ENCODE measurements at regions not wholly inside any gene's neighbourhood (a gene's known extent, or its start where the extent isn't known, plus 50 kb on each side); places are given as distances from the start of the nearest gene placed in this dataset.

- no peaks in the 10 kb centered on the region for H3K9me3 ChIP-seq
- no peaks in the 10 kb centered on the region for H3K4me1 ChIP-seq (replicated peaks)
- no peak overlapping the region for H3K27ac ChIP-seq
- DNase-seq (ENCODE audit: low spot score): no peak
- intact Hi-C loops (cut with DNase I): no loop called here
- no peaks in the 10 kb centered on the region for H3K36me3 ChIP-seq
- no peak overlapping the region for H3K4me3 ChIP-seq
- TF ChIP-seq POLR2A (IDR thresholded peaks at IDR 0.05) (no peak), CTCF (IDR thresholded peaks at IDR 0.05) (no peak), POLR2AphosphoS5 (IDR thresholded peaks at IDR 0.05) (no peak)
- no peaks in the 10 kb centered on the region for H3K27me3 ChIP-seq (replicated peaks; ENCODE audit: insufficient read depth)
- 75% methylated on average over 8 of the region's 8 CpGs for WGBS
Observed at GRCh38 chr3:5480190-5480589, 292.7 kb downstream of the EDEM1 start.

GRCh38 chr3:5485427-5485826 lies 297.9 kb downstream of the EDEM1 start:
- Histone ChIP-seq H3K27me3 (replicated peaks; ENCODE audit: insufficient read depth) (no peaks in the 10 kb centered on the region), H3K4me3 (no peak overlapping the region), H3K4me1 (replicated peaks) (no peaks in the 10 kb centered on the region), H3K36me3 (no peaks in the 10 kb centered on the region), H3K9me3 (no peaks in the 10 kb centered on the region), H3K27ac (no peak overlapping the region)
- TF ChIP-seq POLR2A (IDR thresholded peaks at IDR 0.05) (no peak), CTCF (IDR thresholded peaks at IDR 0.05) (no peak), POLR2AphosphoS5 (IDR thresholded peaks at IDR 0.05) (no peak)
- 81% methylated on average over 5 of the region's 5 CpGs for WGBS
- intact Hi-C loops (cut with DNase I): no loop called here
- no peak for DNase-seq (ENCODE audit: low spot score)

GRCh38 chr3:5488771-5489170 lies 301.3 kb downstream of the EDEM1 start:
- Histone ChIP-seq H3K4me1 (replicated peaks) (no peaks in the 10 kb centered on the region), H3K9me3 (no peaks in the 10 kb centered on the region), H3K4me3 (no peak overlapping the region), H3K27ac (no peak overlapping the region), H3K27me3 (replicated peaks; ENCODE audit: insufficient read depth) (no peaks in the 10 kb centered on the region), H3K36me3 (no peaks in the 10 kb centered on the region)
- intact Hi-C loops (cut with DNase I): no loop called here
- DNase-seq (ENCODE audit: low spot score): no peak
- WGBS: 71% methylated on average over 7 of the region's 7 CpGs
- TF ChIP-seq POLR2A (IDR thresholded peaks at IDR 0.05): no peak
- no peak for TF ChIP-seq CTCF (IDR thresholded peaks at IDR 0.05)
- TF ChIP-seq POLR2AphosphoS5 (IDR thresholded peaks at IDR 0.05): no peak

GRCh38 chr3:5489536-5489935 lies 302.0 kb downstream of the EDEM1 start:
- intact Hi-C loops (cut with DNase I): no loop called here
- WGBS: 47% methylated on average over 3 of the region's 3 CpGs
- Histone ChIP-seq H3K36me3 (no peaks in the 10 kb centered on the region), H3K4me1 (replicated peaks) (no peaks in the 10 kb centered on the region), H3K27me3 (replicated peaks; ENCODE audit: insufficient read depth) (no peaks in the 10 kb centered on the region), H3K9me3 (no peaks in the 10 kb centered on the region), H3K4me3 (no peak overlapping the region), H3K27ac (no peak overlapping the region)
- no peak for DNase-seq (ENCODE audit: low spot score)
- no peak for TF ChIP-seq POLR2AphosphoS5 (IDR thresholded peaks at IDR 0.05)
- no peak for TF ChIP-seq POLR2A (IDR thresholded peaks at IDR 0.05)

- Histone ChIP-seq H3K9me3 (no peaks in the 10 kb centered on the region), H3K27ac (no peak overlapping the region), H3K4me1 (replicated peaks) (no peaks in the 10 kb centered on the region), H3K27me3 (replicated peaks; ENCODE audit: insufficient read depth) (no peaks in the 10 kb centered on the region), H3K36me3 (no peaks in the 10 kb centered on the region), H3K4me3 (no peak overlapping the region)
- TF ChIP-seq POLR2AphosphoS5 (IDR thresholded peaks at IDR 0.05): no peak
- TF ChIP-seq POLR2A (IDR thresholded peaks at IDR 0.05): no peak
- intact Hi-C loops (cut with DNase I): no loop called here
- 69% methylated on average over 3 of the region's 3 CpGs for WGBS
- DNase-seq (ENCODE audit: low spot score): no peak
Observed at GRCh38 chr3:5494905-5495519, 307.5 kb downstream of the EDEM1 start.

- H3K36me3 ChIP-seq: no peaks in the 10 kb centered on the region
- intact Hi-C loops (cut with DNase I): no loop called here
- TF ChIP-seq POLR2A (IDR thresholded peaks at IDR 0.05): no peak
- TF ChIP-seq POLR2AphosphoS5 (IDR thresholded peaks at IDR 0.05): no peak
- TF ChIP-seq CTCF (IDR thresholded peaks at IDR 0.05): no peak
Observed at GRCh38 chr3:5497497-5497896, 310.0 kb downstream of the EDEM1 start.

More at GRCh38 chr3:5497497-5497896, 310.0 kb downstream of the EDEM1 start:
- Histone ChIP-seq H3K4me3 (no peak overlapping the region), H3K9me3 (no peaks in the 10 kb centered on the region), H3K27ac (no peak overlapping the region), H3K27me3 (replicated peaks; ENCODE audit: insufficient read depth) (no peaks in the 10 kb centered on the region), H3K4me1 (replicated peaks) (no peaks in the 10 kb centered on the region)
- DNase-seq (ENCODE audit: low spot score): no peak

All from prostate gland (tissue), 2 donors.